HCT116 (cell line): ENCODE measurements at regions not wholly inside any gene's neighbourhood (a gene's known extent, or its start where the extent isn't known, plus 50 kb on each side); places are given as distances from the start of the nearest gene placed in this dataset.
"Not testable (repeated sequence)": the region's sequence is repeated elsewhere in the genome, so short reads cannot be mapped to it uniquely, and the experiment has no call there.

Experiments used
- ATAC-seq: fragments of 200-7000 bp; cut with Tn5 transposase; 2 replicates; pipeline ENCODE4 v1.9.1; 2020; ENCODE audit warnings: mild to moderate bottlenecking, moderate library complexity
- BruUV-seq: library from RNA; stranded (reverse); fragments of 400-500 nt; replicated peaks from 2 replicates; lab custom pipeline; 2021; lab: Mats Ljungman, UMichigan
- CTCF ChIA-PET: fragments of 300-600 bp; sonication (Branson Sonifier 250); formaldehyde crosslinking; loops from one replicate; lab custom pipeline; 2021; ENCODE audit warnings: antibody characterized with exemption; lab: Charles Lee
- POLR2A ChIA-PET: fragments of 300-600, 350-600 bp; sonication (Branson Sonifier 250); formaldehyde crosslinking; loops from one replicate; lab custom pipeline; 2021; ENCODE audit warnings: antibody characterized with exemption; lab: Charles Lee
- RAD21 ChIA-PET, 2 experiments: fragments of 300-600 bp; sonication (Branson Sonifier 250); formaldehyde crosslinking; loops; one replicate each; lab custom pipeline; 2023; ENCODE audit warnings: low total read pairs in 2 of 2; ENCODE audit not compliant: uncharacterized antibody in 2 of 2, unreplicated experiment in 2 of 2, low non-redundant PET in 1 of 2; lab: Charles Lee
- DNase-seq: peaks from one replicate; pipeline ENCODE4 v3.0.0-alpha.2; 2010; ENCODE audit warnings: low read depth, low spot score
- H2AFZ ChIP-seq: fragments of 200-600 bp; shearing (Covaris generic), sonication (generic); 2 replicates; pipeline ENCODE4 v1.6.1; 2017; ENCODE audit warnings: low read depth, mixed run types, mixed read lengths, antibody characterized with exemption, low read length; ENCODE audit not compliant: poor library complexity, severe bottlenecking
- H3K27ac ChIP-seq: 2 replicates; pipeline ENCODE4 v1.5.1; 2012; ENCODE audit warnings: low read depth, low read length
- H3K27me3 ChIP-seq: fragments of 200-600 bp; sonication (generic); 2 replicates; pipeline ENCODE4 v1.6.1; 2016; ENCODE audit warnings: mixed run types, low read length, mixed read lengths; ENCODE audit not compliant: insufficient read depth
- H3K36me3 ChIP-seq, 2 experiments: fragments of 200-500 bp in 1 of 2; fragments of 200-600 bp in 1 of 2; sonication (Bioruptor generic) in 1 of 2; sonication (generic) in 1 of 2; 2 replicates each; pipeline versions ENCODE4 v1.5.1 to v1.6.1; 2014 to 2016; ENCODE audit warnings: low read length in 2 of 2, inconsistent platforms in 1 of 2, mixed read lengths in 1 of 2, mixed run types in 1 of 2; ENCODE audit not compliant: insufficient read depth in 2 of 2, control insufficient read depth in 1 of 2
- H3K4me1 ChIP-seq, 2 experiments: fragments of 200-600 bp in 1 of 2; sonication (generic) in 1 of 2; 2 replicates each; pipeline versions ENCODE4 v1.5.1 to v1.6.1; 2012 to 2017; ENCODE audit warnings: low read length in 2 of 2, inconsistent platforms in 1 of 2, mild to moderate bottlenecking in 1 of 2, mixed read lengths in 1 of 2, mixed run types in 1 of 2, moderate library complexity in 1 of 2; ENCODE audit not compliant: insufficient read depth in 2 of 2, control insufficient read depth in 1 of 2
- H3K4me2 ChIP-seq: fragments of 200-600 bp; sonication (generic); 2 replicates; pipeline ENCODE4 v1.6.1; 2017; ENCODE audit warnings: mixed run types, low read length, mixed read lengths
- H3K4me3 ChIP-seq, 2 experiments: fragments of 200-600 bp in 1 of 2; sonication (generic) in 1 of 2; replicated peaks in 1 of 2; 2 replicates each; pipeline ENCODE4 v1.5.1; 2011 to 2016; ENCODE audit warnings: low read length in 2 of 2, control low read depth in 1 of 2, low read depth in 1 of 2, mild to moderate bottlenecking in 1 of 2, mixed read lengths in 1 of 2, mixed run types in 1 of 2
- H3K79me2 ChIP-seq: fragments of 200-600 bp; sonication (generic); 2 replicates; pipeline ENCODE4 v1.6.1; 2017; ENCODE audit warnings: mild to moderate bottlenecking, mixed run types, low read length, moderate library complexity, mixed read lengths; ENCODE audit not compliant: insufficient read depth
- H3K9ac ChIP-seq: fragments of 200-600 bp; sonication (generic); 2 replicates; pipeline ENCODE4 v1.6.1; 2016; ENCODE audit warnings: low read length, mixed read lengths
- H3K9me2 ChIP-seq: fragments of 200-600 bp; sonication (generic), shearing (Covaris generic); 2 replicates; pipeline ENCODE4 v1.6.1; 2017; ENCODE audit warnings: mixed run types, mild to moderate bottlenecking, moderate library complexity; ENCODE audit not compliant: insufficient read depth
- H3K9me3 ChIP-seq, 2 experiments: fragments of 200-500 bp in 1 of 2; fragments of 200-600 bp in 1 of 2; sonication (Bioruptor generic) in 1 of 2; sonication (generic) in 1 of 2; 2 replicates each; pipeline ENCODE4 v1.6.1; 2014 to 2017; ENCODE audit warnings: low read length in 2 of 2, mixed read lengths in 2 of 2, inconsistent platforms in 1 of 2, low read depth in 1 of 2, mild to moderate bottlenecking in 1 of 2, mixed run types in 1 of 2, moderate library complexity in 1 of 2; ENCODE audit not compliant: control insufficient read depth in 1 of 2, insufficient read depth in 1 of 2
- H4K20me1 ChIP-seq: fragments of 200-600 bp; sonication (generic), shearing (Covaris generic); 2 replicates; pipeline ENCODE4 v1.6.1; 2017; ENCODE audit warnings: mixed run types, mild to moderate bottlenecking, moderate library complexity; ENCODE audit not compliant: insufficient read depth
- EGR1 ChIP-seq: IDR thresholded peaks from 2 replicates; pipeline ENCODE4 v1.6.1; 2012; ENCODE audit warnings: low read depth
- ELF1 ChIP-seq: IDR thresholded peaks from 2 replicates; pipeline ENCODE4 v1.6.1; 2012; ENCODE audit warnings: low read depth, borderline replicate concordance
- JUND ChIP-seq: IDR thresholded peaks from 2 replicates; pipeline ENCODE4 v1.6.1; 2012
- MAX ChIP-seq: IDR thresholded peaks from 2 replicates; pipeline ENCODE4 v1.6.1; 2012
- SRF ChIP-seq: IDR thresholded peaks from 2 replicates; pipeline ENCODE4 v1.6.1; 2012; ENCODE audit warnings: low read depth
- TCF7L2 ChIP-seq: IDR thresholded peaks from 2 replicates; pipeline ENCODE4 v1.7.0; 2011; ENCODE audit warnings: borderline replicate concordance, inconsistent platforms; ENCODE audit not compliant: insufficient read depth, insufficient read length; ENCODE audit errors: extremely low read depth
- YY1 ChIP-seq: IDR thresholded peaks from 2 replicates; pipeline ENCODE4 v1.6.1; 2011; ENCODE audit warnings: low read length, low read depth, moderate library complexity, mild to moderate bottlenecking; ENCODE audit not compliant: insufficient replicate concordance; ENCODE audit errors: extremely low read depth
- ZNF274 ChIP-seq: fragments of 200-500 bp; sonication (Bioruptor generic); IDR thresholded peaks from 2 replicates; pipeline ENCODE4 v1.6.1; 2014; ENCODE audit warnings: mild to moderate bottlenecking, low read depth, low read length, inconsistent platforms
- intact Hi-C: fragments of 100-400 bp; cut with micrococcal nuclease; formaldehyde crosslinking; loops from 2 replicates; pipeline ENCODE4 v1.10.0; 2022
- TF ChIP-seq, protein P1 (sequence below): IDR thresholded peaks from 2 replicates; pipeline ENCODE4 v1.6.1; 2012; ENCODE audit warnings: low read depth
- TF ChIP-seq, protein P2 (sequence below), 3 experiments: fragments of 200-600 bp in 1 of 3; sonication (generic) in 1 of 3; IDR thresholded peaks in 2 of 3; conservative IDR thresholded peaks in 1 of 3; 2 replicates each; pipeline ENCODE4 v1.5.1; 2012 to 2017; ENCODE audit warnings: low read depth in 2 of 3, low read length in 2 of 3, antibody characterized with exemption in 1 of 3, borderline replicate concordance in 1 of 3, control low read depth in 1 of 3, mild to moderate bottlenecking in 1 of 3, mixed read lengths in 1 of 3, mixed run types in 1 of 3, moderate library complexity in 1 of 3; ENCODE audit not compliant: insufficient read depth in 1 of 3

GRCh38 chr6:119669221-119669620, 319.7 kb upstream of the MAN1A1 start:
- Histone ChIP-seq H3K4me1 (no peaks in the 10 kb centered on the region), H3K4me3 (no peak overlapping the region), H3K9ac (no peak overlapping the region), H3K36me3 (no peaks in the 10 kb centered on the region), H2AFZ (no peak overlapping the region), H3K79me2 (no peaks in the 10 kb centered on the region), H3K27ac (no peak overlapping the region), H3K4me2 (no peak overlapping the region), H3K9me3 (no peaks in the 10 kb centered on the region), H4K20me1 (no peaks in the 10 kb centered on the region), H3K9me2 (no peaks in the 10 kb centered on the region), H3K27me3 (no peaks in the 10 kb centered on the region)
- RAD21 ChIA-PET, result no interaction called here
- intact Hi-C loops, result no loop called here
- no peak for ATAC-seq
- POLR2A ChIA-PET, result no interaction called here
- no TSS peak for BruUV-seq
- DNase-seq, result no peak
- CTCF ChIA-PET, result no interaction called here
- TF ChIP-seq MAX (no peak), TCF7L2 (no peak), YY1 (no peak), ELF1 (no peak), EGR1 (no peak), SRF (no peak), JUND (no peak), ZNF274 (no peak)
- TF ChIP-seq, protein P1, sequence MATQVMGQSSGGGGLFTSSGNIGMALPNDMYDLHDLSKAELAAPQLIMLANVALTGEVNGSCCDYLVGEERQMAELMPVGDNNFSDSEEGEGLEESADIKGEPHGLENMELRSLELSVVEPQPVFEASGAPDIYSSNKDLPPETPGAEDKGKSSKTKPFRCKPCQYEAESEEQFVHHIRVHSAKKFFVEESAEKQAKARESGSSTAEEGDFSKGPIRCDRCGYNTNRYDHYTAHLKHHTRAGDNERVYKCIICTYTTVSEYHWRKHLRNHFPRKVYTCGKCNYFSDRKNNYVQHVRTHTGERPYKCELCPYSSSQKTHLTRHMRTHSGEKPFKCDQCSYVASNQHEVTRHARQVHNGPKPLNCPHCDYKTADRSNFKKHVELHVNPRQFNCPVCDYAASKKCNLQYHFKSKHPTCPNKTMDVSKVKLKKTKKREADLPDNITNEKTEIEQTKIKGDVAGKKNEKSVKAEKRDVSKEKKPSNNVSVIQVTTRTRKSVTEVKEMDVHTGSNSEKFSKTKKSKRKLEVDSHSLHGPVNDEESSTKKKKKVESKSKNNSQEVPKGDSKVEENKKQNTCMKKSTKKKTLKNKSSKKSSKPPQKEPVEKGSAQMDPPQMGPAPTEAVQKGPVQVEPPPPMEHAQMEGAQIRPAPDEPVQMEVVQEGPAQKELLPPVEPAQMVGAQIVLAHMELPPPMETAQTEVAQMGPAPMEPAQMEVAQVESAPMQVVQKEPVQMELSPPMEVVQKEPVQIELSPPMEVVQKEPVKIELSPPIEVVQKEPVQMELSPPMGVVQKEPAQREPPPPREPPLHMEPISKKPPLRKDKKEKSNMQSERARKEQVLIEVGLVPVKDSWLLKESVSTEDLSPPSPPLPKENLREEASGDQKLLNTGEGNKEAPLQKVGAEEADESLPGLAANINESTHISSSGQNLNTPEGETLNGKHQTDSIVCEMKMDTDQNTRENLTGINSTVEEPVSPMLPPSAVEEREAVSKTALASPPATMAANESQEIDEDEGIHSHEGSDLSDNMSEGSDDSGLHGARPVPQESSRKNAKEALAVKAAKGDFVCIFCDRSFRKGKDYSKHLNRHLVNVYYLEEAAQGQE, result no peak
- TF ChIP-seq, protein P2, sequence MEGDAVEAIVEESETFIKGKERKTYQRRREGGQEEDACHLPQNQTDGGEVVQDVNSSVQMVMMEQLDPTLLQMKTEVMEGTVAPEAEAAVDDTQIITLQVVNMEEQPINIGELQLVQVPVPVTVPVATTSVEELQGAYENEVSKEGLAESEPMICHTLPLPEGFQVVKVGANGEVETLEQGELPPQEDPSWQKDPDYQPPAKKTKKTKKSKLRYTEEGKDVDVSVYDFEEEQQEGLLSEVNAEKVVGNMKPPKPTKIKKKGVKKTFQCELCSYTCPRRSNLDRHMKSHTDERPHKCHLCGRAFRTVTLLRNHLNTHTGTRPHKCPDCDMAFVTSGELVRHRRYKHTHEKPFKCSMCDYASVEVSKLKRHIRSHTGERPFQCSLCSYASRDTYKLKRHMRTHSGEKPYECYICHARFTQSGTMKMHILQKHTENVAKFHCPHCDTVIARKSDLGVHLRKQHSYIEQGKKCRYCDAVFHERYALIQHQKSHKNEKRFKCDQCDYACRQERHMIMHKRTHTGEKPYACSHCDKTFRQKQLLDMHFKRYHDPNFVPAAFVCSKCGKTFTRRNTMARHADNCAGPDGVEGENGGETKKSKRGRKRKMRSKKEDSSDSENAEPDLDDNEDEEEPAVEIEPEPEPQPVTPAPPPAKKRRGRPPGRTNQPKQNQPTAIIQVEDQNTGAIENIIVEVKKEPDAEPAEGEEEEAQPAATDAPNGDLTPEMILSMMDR (IDR thresholded peaks at IDR 0.05 in 2 of 3, conservative IDR thresholded peaks at IDR 0.05 in 1 of 3; ENCODE audit: borderline replicate concordance in 1 of 3, insufficient read depth in 1 of 3, low read depth in 2 of 3, low read length in 2 of 3), result no peak

DNA sequence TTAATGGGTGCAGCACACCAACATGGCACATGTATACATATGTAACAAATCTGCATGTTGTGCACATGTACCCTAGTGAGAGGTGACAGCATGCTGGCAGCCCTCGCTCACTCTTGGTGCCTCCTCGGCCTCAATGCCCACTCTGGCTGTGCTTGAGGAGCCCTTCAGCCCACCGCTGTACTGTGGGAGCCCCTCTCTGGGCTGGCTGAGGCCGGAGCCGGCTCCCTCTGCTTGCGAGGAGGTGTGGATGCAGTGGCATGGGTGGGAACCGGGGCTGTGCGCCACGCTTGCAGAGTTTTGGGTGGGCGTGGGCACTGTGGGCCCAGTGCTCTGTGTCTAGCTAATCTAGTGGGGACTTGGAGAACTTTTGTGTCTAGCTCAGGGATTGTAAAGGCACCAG, 315.9 kb upstream of the MAN1A1 start:
- H3K4me2 ChIP-seq, H3K4me1 ChIP-seq, H3K9me2 ChIP-seq, H3K27me3 ChIP-seq, ATAC-seq, DNase-seq, H3K9ac ChIP-seq, BruUV-seq, intact Hi-C loops, H4K20me1 ChIP-seq, H3K27ac ChIP-seq, RAD21 ChIA-PET, POLR2A ChIA-PET, H3K9me3 ChIP-seq, H3K36me3 ChIP-seq, CTCF ChIA-PET, H2AFZ ChIP-seq, H3K4me3 ChIP-seq, H3K79me2 ChIP-seq: not testable (repeated sequence)
